CD14-positive monocyte (primary cell): ENCODE measurements at regions not wholly inside any gene's neighbourhood (a gene's known extent, or its start where the extent isn't known, plus 50 kb on each side); places are given as distances from the start of the nearest gene placed in this dataset.

Experiments
- DNase-seq, 3 donors: peaks; one replicate each; pipeline ENCODE4 v3.0.0-alpha.2; 2011 to 2022
- H2AFZ ChIP-seq: 2 replicates; pipeline ENCODE4 v1.6.0; 2012; ENCODE audit warnings: mild to moderate bottlenecking, low read depth, low read length, inconsistent platforms; ENCODE audit not compliant: insufficient read depth, poor library complexity, severe bottlenecking
- H3K27ac ChIP-seq, 2 donors: 1 replicate in 1 of 2; 2 replicates in 1 of 2; pipeline ENCODE4 v1.5.1; 2012 to 2013; ENCODE audit warnings: low read length in 2 of 2, control low read depth in 1 of 2, inconsistent platforms in 1 of 2, low read depth in 1 of 2, mild to moderate bottlenecking in 1 of 2
- H3K27me3 ChIP-seq, 2 donors: one replicate each; pipeline versions ENCODE4 v1.6.0 to v1.6.1; 2011 to 2013; ENCODE audit warnings: low read length in 2 of 2; ENCODE audit not compliant: control insufficient read depth in 2 of 2, insufficient read depth in 2 of 2
- H3K36me3 ChIP-seq, 2 donors: replicated peaks in 1 of 2; 1 replicate in 1 of 2; 2 replicates in 1 of 2; pipeline versions ENCODE4 v1.5.1 to v1.6.1; 2012 to 2013; ENCODE audit warnings: low read length in 2 of 2, control low read depth in 1 of 2, inconsistent platforms in 1 of 2, mild to moderate bottlenecking in 1 of 2; ENCODE audit not compliant: insufficient read depth in 2 of 2, control insufficient read depth in 1 of 2
- H3K4me1 ChIP-seq, 2 donors: 1 replicate in 1 of 2; 2 replicates in 1 of 2; pipeline versions ENCODE4 v1.5.1 to v1.6.1; 2012 to 2013; ENCODE audit warnings: low read length in 2 of 2, control low read depth in 1 of 2, inconsistent platforms in 1 of 2, mild to moderate bottlenecking in 1 of 2, moderate library complexity in 1 of 2; ENCODE audit not compliant: insufficient read depth in 2 of 2, control insufficient read depth in 1 of 2
- H3K4me2 ChIP-seq: replicated peaks from 2 replicates; pipeline ENCODE3; 2012; ENCODE audit warnings: low read length, moderate library complexity, mild to moderate bottlenecking; ENCODE audit not compliant: poor library complexity, severe bottlenecking; ENCODE audit errors: extremely low read depth
- H3K4me3 ChIP-seq, 3 experiments: fragments of 200-600 bp in 1 of 3; sonication (generic) in 1 of 3; replicated peaks in 1 of 3; 1 replicate in 2 of 3; 2 replicates in 1 of 3; pipeline ENCODE4 v1.5.1; 2011 to 2013; ENCODE audit warnings: low read length in 3 of 3, mild to moderate bottlenecking in 3 of 3, control low read depth in 2 of 3, low read depth in 2 of 3, inconsistent platforms in 1 of 3, moderate library complexity in 1 of 3
- H3K79me2 ChIP-seq: 2 replicates; pipeline ENCODE4 v1.6.0; 2012; ENCODE audit warnings: mild to moderate bottlenecking, control low read depth, inconsistent platforms, low read length, moderate library complexity; ENCODE audit not compliant: insufficient read depth
- H3K9ac ChIP-seq: 2 replicates; pipeline ENCODE4 v1.6.0; 2017; ENCODE audit warnings: low read length, mild to moderate bottlenecking; ENCODE audit not compliant: insufficient read depth, poor library complexity, severe bottlenecking
- H3K9me3 ChIP-seq, 2 donors: replicated peaks in 1 of 2; 1 replicate in 1 of 2; 2 replicates in 1 of 2; pipeline versions ENCODE4 v1.5.1 to v1.6.1; 2012 to 2013; ENCODE audit warnings: low read length in 2 of 2, control low read depth in 1 of 2; ENCODE audit not compliant: control insufficient read depth in 1 of 2, insufficient read depth in 1 of 2
- H4K20me1 ChIP-seq: 2 replicates; pipeline ENCODE4 v1.6.0; 2012; ENCODE audit warnings: mild to moderate bottlenecking, low read length, control low read depth, moderate library complexity; ENCODE audit not compliant: insufficient read depth
- H3K27ac Mint-ChIP-seq, 7 donors: one replicate each; pipeline ENCODE4 v1.8.0; 2020; ENCODE audit warnings: mild to moderate bottlenecking in 7 of 7, mixed read lengths in 7 of 7, moderate library complexity in 6 of 7, inconsistent platforms in 2 of 7
- H3K27me3 Mint-ChIP-seq, 3 donors: one replicate each; pipeline ENCODE4 v1.8.0; 2021 to 2022; ENCODE audit warnings: low read depth in 3 of 3, mild to moderate bottlenecking in 3 of 3, mixed read lengths in 3 of 3, moderate library complexity in 3 of 3, inconsistent platforms in 1 of 3
- H3K36me3 Mint-ChIP-seq, 2 donors: one replicate each; pipeline ENCODE4 v1.8.0; 2020; ENCODE audit warnings: mixed read lengths in 2 of 2, inconsistent platforms in 1 of 2, mild to moderate bottlenecking in 1 of 2
- H3K4me1 Mint-ChIP-seq: one replicate; pipeline ENCODE4 v1.8.0; 2020; ENCODE audit warnings: mild to moderate bottlenecking, mixed read lengths
- H3K4me3 Mint-ChIP-seq, 2 donors: one replicate each; pipeline ENCODE4 v1.8.0; 2020; ENCODE audit warnings: mild to moderate bottlenecking in 2 of 2, mixed read lengths in 2 of 2, moderate library complexity in 1 of 2
- H3K9me3 Mint-ChIP-seq, 7 donors: one replicate each; pipeline ENCODE4 v1.8.0; 2020 to 2022; ENCODE audit warnings: mixed read lengths in 7 of 7, mild to moderate bottlenecking in 6 of 7, moderate library complexity in 6 of 7, inconsistent platforms in 2 of 7
- WGBS: methylation state at CpG from one replicate; pipeline ENCODE4 v1.1.5; 2013; ENCODE audit warnings: missing lambda C conversion rate; ENCODE audit not compliant: insufficient coverage; 5-methylcytosine and 5-hydroxymethylcytosine counted together
- intact Hi-C, 2 donors: fragments of 100-400 bp; cut with micrococcal nuclease; formaldehyde crosslinking; loops; one replicate each; pipeline versions ENCODE4 v1.15.0 to v1.15.1; 2023
- TF ChIP-seq, protein P1 (sequence below): fragments of 200-600 bp; IDR thresholded peaks from one replicate; pipeline ENCODE4 v1.8.0; 2022; ENCODE audit warnings: antibody characterized with exemption, mild to moderate bottlenecking

DNA sequence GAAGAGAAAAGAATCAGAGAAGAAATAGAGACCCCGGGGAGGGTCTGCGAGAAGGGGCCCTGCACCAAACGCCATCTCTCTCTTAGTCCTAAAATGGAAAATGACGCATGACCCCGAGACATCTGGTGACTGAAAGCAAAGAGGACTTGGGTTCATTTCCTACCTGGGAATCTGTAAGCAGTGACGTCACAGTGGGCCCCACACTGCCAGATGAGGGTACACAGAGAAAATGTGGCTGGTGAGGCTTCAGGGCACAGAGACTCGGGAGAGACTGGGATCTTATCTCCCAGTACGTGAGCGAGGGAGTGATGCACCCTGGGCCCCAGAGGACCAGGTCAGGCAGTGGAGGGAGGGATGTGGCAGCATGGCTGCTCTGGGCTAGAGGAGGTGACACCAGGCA lies 288.1 kb upstream of the SFSWAP start:
- intact Hi-C loops, result no loop called here
- H3K27me3 ChIP-seq, result no peaks in the 10 kb centered on the region
- H3K9me3 ChIP-seq, result peaks cover 0 to 6% of the 10 kb centered on the region in 2 donors
- H3K4me1 ChIP-seq, result no peaks in the 10 kb centered on the region
- no peak overlapping the region for H3K9ac ChIP-seq
- no peaks in the 10 kb centered on the region for H4K20me1 ChIP-seq
- TF ChIP-seq, protein P1, sequence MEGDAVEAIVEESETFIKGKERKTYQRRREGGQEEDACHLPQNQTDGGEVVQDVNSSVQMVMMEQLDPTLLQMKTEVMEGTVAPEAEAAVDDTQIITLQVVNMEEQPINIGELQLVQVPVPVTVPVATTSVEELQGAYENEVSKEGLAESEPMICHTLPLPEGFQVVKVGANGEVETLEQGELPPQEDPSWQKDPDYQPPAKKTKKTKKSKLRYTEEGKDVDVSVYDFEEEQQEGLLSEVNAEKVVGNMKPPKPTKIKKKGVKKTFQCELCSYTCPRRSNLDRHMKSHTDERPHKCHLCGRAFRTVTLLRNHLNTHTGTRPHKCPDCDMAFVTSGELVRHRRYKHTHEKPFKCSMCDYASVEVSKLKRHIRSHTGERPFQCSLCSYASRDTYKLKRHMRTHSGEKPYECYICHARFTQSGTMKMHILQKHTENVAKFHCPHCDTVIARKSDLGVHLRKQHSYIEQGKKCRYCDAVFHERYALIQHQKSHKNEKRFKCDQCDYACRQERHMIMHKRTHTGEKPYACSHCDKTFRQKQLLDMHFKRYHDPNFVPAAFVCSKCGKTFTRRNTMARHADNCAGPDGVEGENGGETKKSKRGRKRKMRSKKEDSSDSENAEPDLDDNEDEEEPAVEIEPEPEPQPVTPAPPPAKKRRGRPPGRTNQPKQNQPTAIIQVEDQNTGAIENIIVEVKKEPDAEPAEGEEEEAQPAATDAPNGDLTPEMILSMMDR, result no peak
- Mint-ChIP-seq H3K4me1 (peaks cover 3% of the 10 kb centered on the region), H3K9me3 (peaks cover 3 to 17% (median 13%) of the 10 kb centered on the region in 7 donors), H3K27ac (no peak overlapping the region), H3K36me3 (no peaks in the 10 kb centered on the region), H3K27me3 (peaks cover 4 to 10% (median 5%) of the 10 kb centered on the region in 3 donors), H3K4me3 (no peak overlapping the region)
- no peak overlapping the region for H3K4me3 ChIP-seq
- no peak for DNase-seq
- H3K27ac ChIP-seq, result no peak overlapping the region
- 84% methylated on average over 8 of the region's 9 CpGs for WGBS
- H3K36me3 ChIP-seq, result no peaks in the 10 kb centered on the region
- H3K4me2 ChIP-seq, result no peak overlapping the region
- H2AFZ ChIP-seq, result no peak overlapping the region
- no peaks in the 10 kb centered on the region for H3K79me2 ChIP-seq

DNA sequence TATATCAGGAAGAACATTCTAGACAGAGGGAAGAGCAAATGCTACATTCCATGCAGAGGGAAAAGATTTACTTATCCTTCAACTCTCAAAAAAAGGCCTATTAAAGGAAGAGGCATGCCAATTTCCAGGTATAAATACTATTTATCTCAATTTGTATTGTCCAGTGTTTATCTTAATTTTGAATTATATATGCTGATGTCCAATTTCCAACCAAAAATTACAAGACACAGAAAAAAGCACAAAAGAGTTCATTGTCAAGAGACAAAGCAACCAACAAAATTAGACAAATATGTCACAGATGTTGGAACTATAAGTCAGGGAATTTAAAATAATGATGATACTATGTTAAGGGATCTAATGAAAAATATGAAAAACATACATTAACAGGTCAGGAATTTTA lies 286.6 kb upstream of the SFSWAP start:
- Histone ChIP-seq H3K79me2 (no peaks in the 10 kb centered on the region), H2AFZ (no peak overlapping the region), H3K27ac (no peak overlapping the region), H3K9me3 (peaks cover 0 to 6% of the 10 kb centered on the region in 2 donors), H3K4me3 (no peak overlapping the region), H4K20me1 (no peaks in the 10 kb centered on the region), H3K4me2 (no peak overlapping the region), H3K9ac (no peak overlapping the region), H3K4me1 (no peaks in the 10 kb centered on the region), H3K36me3 (no peaks in the 10 kb centered on the region), H3K27me3 (no peaks in the 10 kb centered on the region)
- Mint-ChIP-seq H3K4me3 (no peak overlapping the region), H3K4me1 (no peaks in the 10 kb centered on the region), H3K27me3 (peaks cover 5 to 10% (median 6%) of the 10 kb centered on the region in 3 donors), H3K27ac (no peak overlapping the region), H3K9me3 (peaks cover 3 to 17% (median 13%) of the 10 kb centered on the region in 7 donors), H3K36me3 (no peaks in the 10 kb centered on the region)
- intact Hi-C loops, result no loop called here
- TF ChIP-seq, protein P1, result no peak
- DNase-seq, result no peak
